Progenitor cell of endocrine pancreas (in vitro differentiated cells): ENCODE measurements at regions not wholly inside any gene's neighbourhood (a gene's known extent, or its start where the extent isn't known, plus 50 kb on each side); places are given as distances from the start of the nearest gene placed in this dataset.

Experiments used
- DNase-seq: peaks from one replicate; pipeline ENCODE4 v3.0.0; 2021; ENCODE audit warnings: low spot score; ENCODE audit not compliant: unreplicated experiment
- H3K27ac Mint-ChIP-seq: 2 replicates; pipeline ENCODE4 v1.8.0; 2021; ENCODE audit warnings: mild to moderate bottlenecking, moderate library complexity, mixed read lengths
- H3K27me3 Mint-ChIP-seq: 2 replicates; pipeline ENCODE4 v1.8.0; 2021; ENCODE audit warnings: mixed read lengths
- H3K36me3 Mint-ChIP-seq: 2 replicates; pipeline ENCODE4 v1.8.0; 2022; ENCODE audit warnings: mixed read lengths; ENCODE audit not compliant: insufficient read depth
- H3K4me1 Mint-ChIP-seq: 2 replicates; pipeline ENCODE4 v1.8.0; 2021; ENCODE audit warnings: low read depth, mixed read lengths
- H3K4me3 Mint-ChIP-seq: 2 replicates; pipeline ENCODE4 v1.8.0; 2021; ENCODE audit warnings: low read depth, mild to moderate bottlenecking, moderate library complexity, mixed read lengths
- H3K9me3 Mint-ChIP-seq: 2 replicates; pipeline ENCODE4 v1.8.0; 2021; ENCODE audit warnings: low read depth, mixed read lengths
- TF ChIP-seq, protein P1 (sequence below): fragments of 200-600 bp; sonication (generic); IDR thresholded peaks from one replicate; pipeline ENCODE4 v1.5.0; 2021; ENCODE audit warnings: antibody characterized with exemption, mild to moderate bottlenecking; ENCODE audit not compliant: unreplicated experiment

DNA sequence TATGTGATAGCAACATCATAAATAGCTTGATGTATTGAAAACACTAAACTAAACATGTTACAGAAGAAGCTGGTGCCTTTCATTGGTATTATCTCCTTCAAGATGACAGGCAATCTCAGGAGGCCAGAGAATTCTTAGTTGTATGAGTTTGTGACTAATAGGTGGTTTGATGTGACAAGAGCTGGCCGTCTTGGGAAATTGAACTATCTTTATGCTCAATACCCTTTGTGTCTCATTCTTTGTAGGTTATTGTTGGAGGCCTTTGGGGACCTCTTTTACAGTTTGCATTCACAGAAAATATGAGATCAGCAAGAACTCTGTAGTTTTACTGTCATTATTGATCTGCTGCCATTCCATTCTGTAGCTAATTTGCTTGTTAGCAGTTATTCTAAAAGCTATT, 659.2 kb upstream of the PITX2 start:
- Mint-ChIP-seq H3K9me3 (no peaks in the 10 kb centered on the region), H3K36me3 (no peaks in the 10 kb centered on the region), H3K4me1 (no peaks in the 10 kb centered on the region), H3K27ac (no peak overlapping the region), H3K4me3 (no peak overlapping the region), H3K27me3 (peaks cover 17% of the 10 kb centered on the region)
- no peak for DNase-seq
- TF ChIP-seq, protein P1, sequence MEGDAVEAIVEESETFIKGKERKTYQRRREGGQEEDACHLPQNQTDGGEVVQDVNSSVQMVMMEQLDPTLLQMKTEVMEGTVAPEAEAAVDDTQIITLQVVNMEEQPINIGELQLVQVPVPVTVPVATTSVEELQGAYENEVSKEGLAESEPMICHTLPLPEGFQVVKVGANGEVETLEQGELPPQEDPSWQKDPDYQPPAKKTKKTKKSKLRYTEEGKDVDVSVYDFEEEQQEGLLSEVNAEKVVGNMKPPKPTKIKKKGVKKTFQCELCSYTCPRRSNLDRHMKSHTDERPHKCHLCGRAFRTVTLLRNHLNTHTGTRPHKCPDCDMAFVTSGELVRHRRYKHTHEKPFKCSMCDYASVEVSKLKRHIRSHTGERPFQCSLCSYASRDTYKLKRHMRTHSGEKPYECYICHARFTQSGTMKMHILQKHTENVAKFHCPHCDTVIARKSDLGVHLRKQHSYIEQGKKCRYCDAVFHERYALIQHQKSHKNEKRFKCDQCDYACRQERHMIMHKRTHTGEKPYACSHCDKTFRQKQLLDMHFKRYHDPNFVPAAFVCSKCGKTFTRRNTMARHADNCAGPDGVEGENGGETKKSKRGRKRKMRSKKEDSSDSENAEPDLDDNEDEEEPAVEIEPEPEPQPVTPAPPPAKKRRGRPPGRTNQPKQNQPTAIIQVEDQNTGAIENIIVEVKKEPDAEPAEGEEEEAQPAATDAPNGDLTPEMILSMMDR: no peak

DNA sequence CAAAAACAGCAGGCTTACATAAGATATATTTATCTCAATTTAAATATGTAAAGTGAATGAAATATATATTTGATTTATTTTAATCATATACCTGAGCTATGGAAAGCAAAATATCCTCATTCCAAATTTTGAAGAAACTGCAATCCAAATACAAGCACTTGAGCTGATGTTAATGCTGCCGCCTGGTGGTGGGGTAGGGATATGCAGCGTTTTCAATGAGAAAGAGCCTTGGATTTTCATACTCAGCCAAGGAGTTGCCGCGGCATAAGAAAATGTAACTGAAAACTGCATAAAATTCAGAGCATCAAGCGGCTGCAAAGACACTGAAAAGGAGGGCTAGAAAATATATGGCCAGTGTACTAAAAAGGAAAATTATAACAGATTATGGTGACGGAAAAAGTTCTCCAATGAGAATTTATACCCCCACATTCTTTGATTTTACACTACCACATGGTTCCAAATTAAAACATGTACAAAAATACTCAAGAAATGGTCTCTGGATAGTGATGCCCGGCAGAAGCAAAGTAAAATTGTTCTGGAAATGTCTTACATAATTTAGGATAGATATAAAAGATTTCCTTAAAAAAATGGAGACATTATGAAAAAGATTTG, 660.3 kb upstream of the PITX2 start:
- Mint-ChIP-seq H3K36me3 (no peaks in the 10 kb centered on the region), H3K27me3 (peaks cover 17% of the 10 kb centered on the region), H3K4me3 (no peak overlapping the region), H3K9me3 (no peaks in the 10 kb centered on the region), H3K4me1 (no peaks in the 10 kb centered on the region), H3K27ac (no peak overlapping the region)
- TF ChIP-seq, protein P1: peak; percentile 95
- DNase-seq: peak; percentile 44

DNA sequence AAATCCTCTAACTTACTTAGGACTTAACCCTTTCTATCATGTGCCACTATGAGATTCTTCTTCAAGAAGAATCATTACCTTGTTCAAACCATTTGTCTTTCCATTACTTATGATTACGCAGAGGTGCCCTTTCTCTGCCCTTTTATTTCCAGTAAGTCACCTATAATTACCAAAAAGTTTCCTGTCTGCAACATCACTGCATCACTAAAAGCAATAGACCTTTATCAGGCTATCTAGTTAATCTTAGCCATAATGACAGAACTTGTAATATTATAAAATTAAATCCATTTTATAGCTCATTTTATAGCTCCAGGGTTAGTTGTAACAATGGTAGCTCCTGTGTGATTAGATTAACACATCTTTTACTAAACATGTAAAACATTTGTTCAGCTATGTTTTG, 673.6 kb upstream of the PITX2 start:
- Mint-ChIP-seq H3K36me3 (no peaks in the 10 kb centered on the region), H3K4me1 (no peaks in the 10 kb centered on the region), H3K27me3 (peaks cover 3% of the 10 kb centered on the region), H3K4me3 (no peak overlapping the region), H3K9me3 (peaks cover 13% of the 10 kb centered on the region), H3K27ac (no peak overlapping the region)
- no peak for DNase-seq
- TF ChIP-seq, protein P1: no peak

DNA sequence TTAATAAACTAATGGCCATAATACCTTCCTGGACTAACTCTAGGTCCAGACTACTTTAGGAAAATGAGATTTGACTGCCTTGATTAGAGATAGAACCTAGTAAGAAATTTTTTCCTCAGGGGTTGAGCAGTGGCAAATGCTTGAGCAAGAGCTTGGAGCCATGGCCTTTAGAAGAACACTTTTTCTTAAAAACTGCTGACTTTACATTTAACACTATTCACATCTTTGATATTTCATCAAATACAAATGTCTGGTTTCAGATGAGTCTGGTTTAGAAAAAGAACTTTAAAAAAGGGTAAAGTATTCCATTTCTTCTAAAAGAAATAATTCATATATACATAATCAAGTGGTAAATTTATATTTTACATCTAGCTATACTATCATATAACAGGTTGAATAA, 680.9 kb upstream of the PITX2 start:
- DNase-seq: no peak

DNA sequence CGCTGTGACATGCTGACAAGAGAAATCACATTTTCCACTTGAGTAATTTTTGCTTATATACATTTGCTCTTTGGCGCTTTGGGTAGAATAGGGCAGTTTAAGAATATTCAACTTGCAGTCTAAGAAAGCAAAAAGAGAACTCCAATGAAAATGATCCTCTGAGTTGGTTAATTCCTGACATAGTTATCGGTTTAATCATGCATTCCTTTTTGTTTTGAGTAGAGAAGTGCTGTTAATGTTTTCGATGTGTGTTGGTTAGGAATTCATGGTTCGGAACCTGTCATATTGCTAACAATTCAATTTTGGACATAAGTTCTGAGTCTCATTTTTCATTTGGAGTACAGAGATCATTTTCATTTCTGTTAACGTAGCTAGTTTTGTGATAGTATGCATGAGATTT, 700.6 kb upstream of the PITX2 start:
- Mint-ChIP-seq H3K4me3 (no peak overlapping the region), H3K4me1 (no peaks in the 10 kb centered on the region), H3K27me3 (no peaks in the 10 kb centered on the region), H3K9me3 (no peaks in the 10 kb centered on the region), H3K36me3 (no peaks in the 10 kb centered on the region), H3K27ac (no peak overlapping the region)
- TF ChIP-seq, protein P1: no peak
- no peak for DNase-seq

More for the DNA sequence above, 680.9 kb upstream of the PITX2 start:
- H3K4me3 Mint-ChIP-seq: no peak overlapping the region
- no peaks in the 10 kb centered on the region for H3K36me3 Mint-ChIP-seq
- H3K4me1 Mint-ChIP-seq: no peaks in the 10 kb centered on the region
- H3K27me3 Mint-ChIP-seq: no peaks in the 10 kb centered on the region
- no peak overlapping the region for H3K27ac Mint-ChIP-seq
- H3K9me3 Mint-ChIP-seq: peaks cover 9% of the 10 kb centered on the region
- TF ChIP-seq, protein P1: no peak
